Middle frontal gyrus (tissue), 1 donor: ENCODE measurements at regions not wholly inside any gene's neighbourhood (a gene's known extent, or its start where the extent isn't known, plus 50 kb on each side); places are given as distances from the start of the nearest gene placed in this dataset.
"Not testable (repeated sequence)": the region's sequence is repeated elsewhere in the genome, so short reads cannot be mapped to it uniquely, and the experiment has no call there.

Experiments
- DNase-seq: peaks from one replicate; pipeline ENCODE4 v3.0.0-alpha.2; 2015; ENCODE audit warnings: low spot score; ENCODE audit errors: extremely low spot score

- peak; percentile 44 for DNase-seq
Measured at GRCh38 chr13:105732806-105733529, 802.5 kb downstream of the EFNB2 start.

- DNase-seq = no peak
Measured at GRCh38 chr13:105725887-105726286, 809.6 kb downstream of the EFNB2 start.

GRCh38 chr13:105721016-105721415 lies 814.4 kb downstream of the EFNB2 start:
- no peak for DNase-seq

- DNase-seq = no peak
Measured at GRCh38 chr13:105719859-105720258, 815.6 kb downstream of the EFNB2 start.

- DNase-seq = no peak
Measured at GRCh38 chr13:105709181-105709580, 826.3 kb downstream of the EFNB2 start.

GRCh38 chr13:105703843-105704242 lies 831.6 kb downstream of the EFNB2 start:
- no peak for DNase-seq

- no peak for DNase-seq
Measured at GRCh38 chr13:105702441-105702840, 833.0 kb downstream of the EFNB2 start.

GRCh38 chr13:105692769-105693168 lies 842.7 kb downstream of the EFNB2 start:
- DNase-seq = no peak

- DNase-seq = no peak
Measured at GRCh38 chr13:105684216-105684615, 851.2 kb downstream of the EFNB2 start.

- no peak for DNase-seq
Measured at GRCh38 chr13:105679838-105680237, 855.6 kb downstream of the EFNB2 start.

- DNase-seq = no peak
Measured at GRCh38 chr13:105678072-105678471, 857.4 kb downstream of the EFNB2 start.

- no peak for DNase-seq
Measured at GRCh38 chr13:105672881-105673280, 862.6 kb downstream of the EFNB2 start.

- not testable (repeated sequence) for DNase-seq
Measured at GRCh38 chr13:105671131-105671530, 864.3 kb downstream of the EFNB2 start.

- no peak for DNase-seq
Measured at GRCh38 chr13:105670179-105670990, 865.1 kb downstream of the EFNB2 start.

- DNase-seq = no peak
Measured at GRCh38 chr13:105665284-105665683, 870.2 kb downstream of the EFNB2 start.

GRCh38 chr13:105663182-105663581 lies 872.3 kb downstream of the EFNB2 start:
- DNase-seq = no peak

GRCh38 chr13:105660561-105660960 lies 874.9 kb downstream of the EFNB2 start:
- no peak for DNase-seq

- DNase-seq = no peak
Measured at GRCh38 chr13:105658431-105658830, 877.0 kb downstream of the EFNB2 start.

- no peak for DNase-seq
Measured at GRCh38 chr13:105655046-105655445, 880.4 kb downstream of the EFNB2 start.

GRCh38 chr13:105643966-105644365 lies 891.5 kb downstream of the EFNB2 start:
- DNase-seq = no peak

- DNase-seq = no peak
Measured at GRCh38 chr13:105642511-105642958, 892.9 kb downstream of the EFNB2 start.

GRCh38 chr13:105641121-105641520 lies 894.3 kb downstream of the EFNB2 start:
- no peak for DNase-seq

- no peak for DNase-seq
Measured at GRCh38 chr13:105638426-105638825, 897.0 kb downstream of the EFNB2 start.
